MG63 (cell line): ENCODE measurements at regions not wholly inside any gene's neighbourhood (a gene's known extent, or its start where the extent isn't known, plus 50 kb on each side); places are given as distances from the start of the nearest gene placed in this dataset.

Source experiments
- DNase-seq: peaks from one replicate; pipeline ENCODE4 v3.0.0-alpha.2; 2020
- H3K27me3 ChIP-seq: fragments of 250-450 bp; sonication (Bioruptor Pico); 2 replicates; pipeline ENCODE4 v1.5.1; 2020; ENCODE audit warnings: mild to moderate bottlenecking, moderate library complexity
- H3K36me3 ChIP-seq: fragments of 250-450 bp; sonication (Bioruptor Pico); 2 replicates; pipeline ENCODE4 v1.5.1; 2020; ENCODE audit warnings: mild to moderate bottlenecking, moderate library complexity
- H3K4me3 ChIP-seq: fragments of 250-450 bp; sonication (Bioruptor Pico); 2 replicates; pipeline ENCODE4 v1.5.1; 2020; ENCODE audit warnings: mild to moderate bottlenecking, moderate library complexity
- H3K9me3 ChIP-seq: fragments of 250-450 bp; sonication (Bioruptor Pico); 2 replicates; pipeline ENCODE4 v1.5.1; 2020; ENCODE audit warnings: mild to moderate bottlenecking, moderate library complexity

- no peaks in the 10 kb centered on the region for H3K36me3 ChIP-seq
- H3K4me3 ChIP-seq = no peak overlapping the region
- no peak for DNase-seq
- H3K9me3 ChIP-seq = no peaks in the 10 kb centered on the region
- H3K27me3 ChIP-seq = no peaks in the 10 kb centered on the region
These were observed 1186.5 kb upstream of the ADGRL3 start for GRCh38 chr4:60013464-60014184.

- Histone ChIP-seq H3K27me3 (no peaks in the 10 kb centered on the region), H3K4me3 (no peak overlapping the region), H3K36me3 (no peaks in the 10 kb centered on the region), H3K9me3 (no peaks in the 10 kb centered on the region)
- no peak for DNase-seq
These were observed 1183.2 kb upstream of the ADGRL3 start for GRCh38 chr4:60016971-60017370.

- H3K27me3 ChIP-seq = no peaks in the 10 kb centered on the region
- H3K9me3 ChIP-seq = no peaks in the 10 kb centered on the region
- DNase-seq = no peak
- H3K36me3 ChIP-seq = no peaks in the 10 kb centered on the region
- H3K4me3 ChIP-seq = no peak overlapping the region
These were observed 1180.9 kb upstream of the ADGRL3 start for GRCh38 chr4:60019180-60019579.

GRCh38 chr4:60019946-60020345, 1180.2 kb upstream of the ADGRL3 start:
- no peak for DNase-seq
- Histone ChIP-seq H3K36me3 (no peaks in the 10 kb centered on the region), H3K27me3 (no peaks in the 10 kb centered on the region), H3K4me3 (no peak overlapping the region), H3K9me3 (no peaks in the 10 kb centered on the region)

GRCh38 chr4:60020389-60020788, 1179.7 kb upstream of the ADGRL3 start:
- Histone ChIP-seq H3K4me3 (no peak overlapping the region), H3K27me3 (no peaks in the 10 kb centered on the region), H3K9me3 (no peaks in the 10 kb centered on the region), H3K36me3 (no peaks in the 10 kb centered on the region)
- no peak for DNase-seq

- H3K4me3 ChIP-seq = no peak overlapping the region
- H3K9me3 ChIP-seq = no peaks in the 10 kb centered on the region
- no peaks in the 10 kb centered on the region for H3K36me3 ChIP-seq
- DNase-seq = no peak
- H3K27me3 ChIP-seq = no peaks in the 10 kb centered on the region
These were observed 1166.3 kb upstream of the ADGRL3 start for GRCh38 chr4:60033826-60034225.

- H3K9me3 ChIP-seq = no peaks in the 10 kb centered on the region
- no peak overlapping the region for H3K4me3 ChIP-seq
- no peaks in the 10 kb centered on the region for H3K27me3 ChIP-seq
- H3K36me3 ChIP-seq = no peaks in the 10 kb centered on the region
- no peak for DNase-seq
These were observed 1165.8 kb upstream of the ADGRL3 start for GRCh38 chr4:60034361-60034760.

- no peaks in the 10 kb centered on the region for H3K27me3 ChIP-seq
- no peak for DNase-seq
- H3K9me3 ChIP-seq = no peaks in the 10 kb centered on the region
- H3K4me3 ChIP-seq = no peak overlapping the region
- H3K36me3 ChIP-seq = no peaks in the 10 kb centered on the region
These were observed 1160.2 kb upstream of the ADGRL3 start for GRCh38 chr4:60039908-60040307.

GRCh38 chr4:60042231-60042652, 1157.9 kb upstream of the ADGRL3 start:
- no peak for DNase-seq
- Histone ChIP-seq H3K36me3 (no peaks in the 10 kb centered on the region), H3K4me3 (no peak overlapping the region), H3K27me3 (no peaks in the 10 kb centered on the region), H3K9me3 (no peaks in the 10 kb centered on the region)

GRCh38 chr4:60042941-60043340, 1157.2 kb upstream of the ADGRL3 start:
- H3K27me3 ChIP-seq = no peaks in the 10 kb centered on the region
- no peak overlapping the region for H3K4me3 ChIP-seq

GRCh38 chr4:60078984-60079383, 1121.1 kb upstream of the ADGRL3 start:
- DNase-seq = no peak
- no peaks in the 10 kb centered on the region for H3K36me3 ChIP-seq
- no peak overlapping the region for H3K4me3 ChIP-seq
- H3K9me3 ChIP-seq = no peaks in the 10 kb centered on the region
- no peaks in the 10 kb centered on the region for H3K27me3 ChIP-seq

More at GRCh38 chr4:60042941-60043340, 1157.2 kb upstream of the ADGRL3 start:
- Histone ChIP-seq H3K36me3 (no peaks in the 10 kb centered on the region), H3K9me3 (no peaks in the 10 kb centered on the region)
- no peak for DNase-seq

- no peak for DNase-seq
- H3K36me3 ChIP-seq = no peaks in the 10 kb centered on the region
- H3K9me3 ChIP-seq = no peaks in the 10 kb centered on the region
- H3K4me3 ChIP-seq = no peak overlapping the region
- no peaks in the 10 kb centered on the region for H3K27me3 ChIP-seq
These were observed 1118.3 kb upstream of the ADGRL3 start for GRCh38 chr4:60081839-60082238.

- no peak for DNase-seq
- Histone ChIP-seq H3K36me3 (no peaks in the 10 kb centered on the region), H3K4me3 (no peak overlapping the region), H3K9me3 (no peaks in the 10 kb centered on the region), H3K27me3 (no peaks in the 10 kb centered on the region)
These were observed 1111.2 kb upstream of the ADGRL3 start for GRCh38 chr4:60088807-60089486.

GRCh38 chr4:60089546-60090273, 1110.4 kb upstream of the ADGRL3 start:
- no peak for DNase-seq
- Histone ChIP-seq H3K27me3 (no peaks in the 10 kb centered on the region), H3K36me3 (no peaks in the 10 kb centered on the region), H3K9me3 (no peaks in the 10 kb centered on the region), H3K4me3 (no peak overlapping the region)

- no peak overlapping the region for H3K4me3 ChIP-seq
- no peaks in the 10 kb centered on the region for H3K36me3 ChIP-seq
- no peaks in the 10 kb centered on the region for H3K9me3 ChIP-seq
- DNase-seq = no peak
- no peaks in the 10 kb centered on the region for H3K27me3 ChIP-seq
These were observed 1103.5 kb upstream of the ADGRL3 start for GRCh38 chr4:60096676-60097075.

- no peaks in the 10 kb centered on the region for H3K36me3 ChIP-seq
- no peak for DNase-seq
- no peak overlapping the region for H3K4me3 ChIP-seq
- H3K27me3 ChIP-seq = no peaks in the 10 kb centered on the region
- no peaks in the 10 kb centered on the region for H3K9me3 ChIP-seq
These were observed 1083.5 kb upstream of the ADGRL3 start for GRCh38 chr4:60116592-60116991.

- no peaks in the 10 kb centered on the region for H3K9me3 ChIP-seq
- no peaks in the 10 kb centered on the region for H3K36me3 ChIP-seq
These were observed 1082.3 kb upstream of the ADGRL3 start for GRCh38 chr4:60117726-60118323.

More at GRCh38 chr4:60117726-60118323, 1082.3 kb upstream of the ADGRL3 start:
- Histone ChIP-seq H3K4me3 (no peak overlapping the region), H3K27me3 (no peaks in the 10 kb centered on the region)
- DNase-seq = no peak
